Fibroblast of lung (primary cell): ENCODE measurements at regions not wholly inside any gene's neighbourhood (a gene's known extent, or its start where the extent isn't known, plus 50 kb on each side); places are given as distances from the start of the nearest gene placed in this dataset.
A peak's percentile ranks its signal among the peaks of the same experiment; 100 is the strongest.

Experiments used
- DNase-seq, 2 donors: peaks; one replicate each; pipeline versions ENCODE4 v3.0.0 to v3.0.0-alpha.2; 2010; ENCODE audit warnings: low read depth in 2 of 2
- H2AFZ ChIP-seq: 2 replicates; pipeline ENCODE4 v1.5.1; 2012; ENCODE audit warnings: low read length, control low read depth, inconsistent platforms
- H3K27ac ChIP-seq: 2 replicates; pipeline ENCODE4 v1.5.1; 2011; ENCODE audit warnings: low read length, control low read depth; ENCODE audit not compliant: insufficient read depth
- H3K27me3 ChIP-seq: 2 replicates; pipeline ENCODE4 v1.5.1; 2011; ENCODE audit warnings: mild to moderate bottlenecking, low read length; ENCODE audit not compliant: control insufficient read depth, insufficient read depth
- H3K36me3 ChIP-seq: 2 replicates; pipeline ENCODE4 v1.5.1; 2011; ENCODE audit warnings: low read length; ENCODE audit not compliant: control insufficient read depth, insufficient read depth
- H3K4me1 ChIP-seq: 2 replicates; pipeline ENCODE4 v1.5.1; 2011; ENCODE audit warnings: low read length; ENCODE audit not compliant: control insufficient read depth, insufficient read depth; ENCODE audit errors: extremely low read depth
- H3K4me2 ChIP-seq: 2 replicates; pipeline ENCODE4 v1.5.1; 2011; ENCODE audit warnings: low read length, control low read depth; ENCODE audit not compliant: insufficient read depth; ENCODE audit errors: extremely low read depth
- H3K4me3 ChIP-seq, 4 experiments: fragments of 200-600 bp in 1 of 4; sonication (generic) in 1 of 4; replicated peaks in 1 of 4; 2 replicates each; pipeline ENCODE4 v1.5.1; 2011 to 2016; ENCODE audit warnings: low read length in 4 of 4, low read depth in 3 of 4, mild to moderate bottlenecking in 3 of 4, control low read depth in 2 of 4, inconsistent platforms in 1 of 4, mixed read lengths in 1 of 4; ENCODE audit not compliant: insufficient read depth in 1 of 4; ENCODE audit errors: control extremely low read depth in 1 of 4
- H3K79me2 ChIP-seq: 2 replicates; pipeline ENCODE4 v1.5.1; 2012; ENCODE audit warnings: mild to moderate bottlenecking, low read length, inconsistent platforms; ENCODE audit not compliant: control insufficient read depth, insufficient read depth
- H3K9ac ChIP-seq: 2 replicates; pipeline ENCODE4 v1.5.1; 2011; ENCODE audit warnings: mild to moderate bottlenecking, low read length, control low read depth; ENCODE audit not compliant: insufficient read depth
- H3K9me3 ChIP-seq: 2 replicates; pipeline ENCODE4 v1.5.1; 2012; ENCODE audit warnings: low read depth, low read length; ENCODE audit not compliant: control insufficient read depth, insufficient read depth
- H4K20me1 ChIP-seq: 2 replicates; pipeline ENCODE4 v1.5.1; 2011; ENCODE audit warnings: low read length; ENCODE audit not compliant: control insufficient read depth, insufficient read depth; ENCODE audit errors: extremely low read depth
- EZH2 ChIP-seq: IDR thresholded peaks from 2 replicates; pipeline ENCODE4 v1.5.1; 2012; ENCODE audit warnings: low read length, control low read depth, mild to moderate bottlenecking; ENCODE audit errors: missing control alignments
- TF ChIP-seq, protein P1 (sequence below), 2 donors: IDR thresholded peaks in 1 of 2; conservative IDR thresholded peaks in 1 of 2; 1 replicate in 1 of 2; 2 replicates in 1 of 2; pipeline ENCODE4 v1.5.1; 2011 to 2012; ENCODE audit warnings: low read length in 2 of 2, control low read depth in 1 of 2, inconsistent platforms in 1 of 2, low read depth in 1 of 2, mild to moderate bottlenecking in 1 of 2

DNA sequence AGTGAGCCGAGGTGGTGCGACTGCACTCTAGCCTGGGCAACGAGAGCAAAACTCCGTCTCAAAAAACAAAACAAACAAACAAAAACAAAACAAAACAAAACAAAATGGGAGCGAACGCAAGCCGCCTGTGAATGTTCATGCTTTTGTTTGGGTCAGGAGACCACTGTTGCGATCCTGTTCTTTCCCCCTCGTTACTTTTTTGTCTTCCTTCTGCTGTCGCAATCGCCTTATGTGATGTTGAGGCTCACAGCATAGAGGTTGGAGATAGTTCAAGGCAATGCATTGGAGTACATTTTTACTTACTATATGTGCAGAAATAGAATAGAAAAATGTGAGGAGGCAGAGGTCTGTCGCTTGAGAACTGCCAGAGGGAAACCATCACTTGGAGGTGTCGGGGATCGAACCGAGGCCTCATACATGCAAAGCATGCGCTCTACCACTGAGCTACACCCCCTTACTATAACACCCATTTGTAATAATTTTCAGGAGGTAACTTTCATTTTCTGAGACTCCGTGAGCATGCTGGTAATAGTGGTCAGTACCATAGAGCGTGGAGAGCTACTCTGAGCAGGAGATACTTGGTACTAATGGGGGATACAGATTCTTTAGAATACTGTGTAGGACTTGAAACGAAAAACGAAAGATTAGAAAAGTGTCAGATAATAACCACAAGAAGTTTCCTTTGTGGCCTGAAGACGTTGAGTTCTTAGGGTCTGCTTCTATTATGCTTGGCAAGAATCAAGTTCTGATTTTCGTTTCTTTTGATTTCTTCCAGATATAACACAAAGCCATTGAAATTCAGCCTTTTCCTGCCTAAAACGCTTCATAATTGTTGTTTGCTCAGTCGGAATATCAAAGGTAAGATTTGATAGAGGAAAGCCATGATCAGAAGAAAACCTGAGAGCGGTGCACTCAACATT lies 121.1 kb downstream of the TRIM27 start:
- Histone ChIP-seq H3K4me3 (peak overlapping the region in 2 of 4 experiments; percentile 8 to 46), H3K4me2 (no peak overlapping the region), H2AFZ (no peak overlapping the region), H3K36me3 (no peaks in the 10 kb centered on the region), H3K9me3 (no peaks in the 10 kb centered on the region), H4K20me1 (no peaks in the 10 kb centered on the region), H3K27me3 (no peaks in the 10 kb centered on the region), H3K4me1 (no peaks in the 10 kb centered on the region), H3K79me2 (no peaks in the 10 kb centered on the region), H3K27ac (no peak overlapping the region), H3K9ac (no peak overlapping the region)
- TF ChIP-seq EZH2: no peak
- DNase-seq: peak; percentile 34 to 63

DNA sequence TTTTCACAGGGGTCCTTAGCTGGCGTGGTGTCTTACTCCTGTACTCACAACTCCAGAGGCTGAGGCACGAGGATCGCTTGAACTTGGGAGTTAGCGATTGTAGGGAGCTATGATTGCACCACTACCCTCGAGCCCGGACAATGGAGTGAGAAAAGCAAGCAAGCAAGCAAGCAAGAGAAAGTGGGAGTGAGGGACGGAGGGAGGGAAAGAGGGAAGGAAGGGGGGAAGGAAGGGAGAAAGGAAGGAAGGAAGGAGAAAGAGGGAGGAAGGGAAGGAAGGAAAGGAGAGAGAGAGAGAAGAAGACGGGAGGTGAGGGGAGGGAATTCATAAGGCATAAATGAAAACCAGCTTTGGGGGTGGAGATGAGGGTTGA lies 120.5 kb downstream of the TRIM27 start:
- Histone ChIP-seq H3K9me3 (no peaks in the 10 kb centered on the region), H2AFZ (no peak overlapping the region), H4K20me1 (no peaks in the 10 kb centered on the region), H3K9ac (no peak overlapping the region), H3K4me1 (no peaks in the 10 kb centered on the region), H3K36me3 (no peaks in the 10 kb centered on the region), H3K27me3 (no peaks in the 10 kb centered on the region), H3K4me2 (no peak overlapping the region), H3K27ac (no peak overlapping the region), H3K4me3 (peak overlapping the region in 2 of 4 experiments; percentile 8 to 46), H3K79me2 (no peaks in the 10 kb centered on the region)
- TF ChIP-seq, protein P1, sequence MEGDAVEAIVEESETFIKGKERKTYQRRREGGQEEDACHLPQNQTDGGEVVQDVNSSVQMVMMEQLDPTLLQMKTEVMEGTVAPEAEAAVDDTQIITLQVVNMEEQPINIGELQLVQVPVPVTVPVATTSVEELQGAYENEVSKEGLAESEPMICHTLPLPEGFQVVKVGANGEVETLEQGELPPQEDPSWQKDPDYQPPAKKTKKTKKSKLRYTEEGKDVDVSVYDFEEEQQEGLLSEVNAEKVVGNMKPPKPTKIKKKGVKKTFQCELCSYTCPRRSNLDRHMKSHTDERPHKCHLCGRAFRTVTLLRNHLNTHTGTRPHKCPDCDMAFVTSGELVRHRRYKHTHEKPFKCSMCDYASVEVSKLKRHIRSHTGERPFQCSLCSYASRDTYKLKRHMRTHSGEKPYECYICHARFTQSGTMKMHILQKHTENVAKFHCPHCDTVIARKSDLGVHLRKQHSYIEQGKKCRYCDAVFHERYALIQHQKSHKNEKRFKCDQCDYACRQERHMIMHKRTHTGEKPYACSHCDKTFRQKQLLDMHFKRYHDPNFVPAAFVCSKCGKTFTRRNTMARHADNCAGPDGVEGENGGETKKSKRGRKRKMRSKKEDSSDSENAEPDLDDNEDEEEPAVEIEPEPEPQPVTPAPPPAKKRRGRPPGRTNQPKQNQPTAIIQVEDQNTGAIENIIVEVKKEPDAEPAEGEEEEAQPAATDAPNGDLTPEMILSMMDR (conservative IDR thresholded peaks at IDR 0.05 in 1 of 2, IDR thresholded peaks at IDR 0.05 in 1 of 2; ENCODE audit: low read depth in 1 of 2, low read length in 2 of 2): no peak
- DNase-seq: no peak

DNA sequence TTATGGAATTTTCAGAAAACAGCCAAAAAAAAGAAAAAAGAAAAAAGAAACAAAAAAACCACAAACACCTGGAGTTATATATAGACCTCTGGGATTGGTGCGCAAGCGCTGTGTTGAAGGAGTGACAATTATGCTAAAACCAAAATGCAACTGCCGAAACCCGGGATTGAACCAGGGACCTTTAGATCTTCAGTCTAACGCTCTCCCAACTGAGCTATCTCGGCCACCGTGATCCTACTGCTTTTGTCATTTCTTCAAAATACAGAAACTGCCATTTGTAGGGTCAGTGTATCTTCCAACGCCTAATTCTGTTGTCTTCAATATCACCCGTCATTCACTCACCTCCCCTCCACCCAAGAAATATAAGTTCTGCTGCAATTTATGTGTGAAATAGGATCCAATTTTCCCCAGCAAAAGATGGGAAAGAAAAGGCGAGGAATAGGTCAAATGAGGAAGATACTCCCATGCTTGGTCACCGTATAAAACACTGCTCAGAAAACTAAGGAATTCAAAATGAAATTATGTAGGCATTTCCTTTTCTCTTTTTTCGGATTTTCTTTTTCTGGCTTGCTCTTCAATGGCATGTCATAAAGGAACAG lies 116.0 kb downstream of the TRIM27 start:
- DNase-seq: peak; percentile 42 to 57
- Histone ChIP-seq H3K79me2 (no peaks in the 10 kb centered on the region), H3K4me3 (peak overlapping the region; percentile 19 to 63 (median 38)), H3K9ac (no peak overlapping the region), H3K36me3 (no peaks in the 10 kb centered on the region), H3K27me3 (peaks cover 19% of the 10 kb centered on the region), H3K27ac (no peak overlapping the region), H3K4me2 (peak overlapping the region; percentile 81), H4K20me1 (no peaks in the 10 kb centered on the region), H3K4me1 (no peaks in the 10 kb centered on the region), H2AFZ (no peak overlapping the region), H3K9me3 (no peaks in the 10 kb centered on the region)
- TF ChIP-seq EZH2: no peak
- TF ChIP-seq, protein P1 (conservative IDR thresholded peaks at IDR 0.05 in 1 of 2, IDR thresholded peaks at IDR 0.05 in 1 of 2; ENCODE audit: low read depth in 1 of 2, low read length in 2 of 2): no peak
